GM12865 (cell line): ENCODE measurements at regions not wholly inside any gene's neighbourhood (a gene's known extent, or its start where the extent isn't known, plus 50 kb on each side); places are given as distances from the start of the nearest gene placed in this dataset.

Source experiments
- DNase-seq: peaks from one replicate; pipeline ENCODE4 v3.0.0; 2010; ENCODE audit warnings: low read depth
- H3K4me3 ChIP-seq: 2 replicates; pipeline ENCODE4 v1.5.1; 2011; ENCODE audit warnings: mild to moderate bottlenecking, low read depth, low read length, control low read depth
- CTCF ChIP-seq: IDR thresholded peaks from 2 replicates; pipeline ENCODE4 v1.5.1; 2011; ENCODE audit warnings: low read length, control low read depth, low read depth, inconsistent platforms; ENCODE audit not compliant: insufficient read depth; ENCODE audit errors: missing control alignments

- no peak for DNase-seq
- no peak for TF ChIP-seq CTCF
- H3K4me3 ChIP-seq, result no peak overlapping the region
Measured at GRCh38 chr2:66901344-66901743, 466.4 kb downstream of the MEIS1 start.

- no peak overlapping the region for H3K4me3 ChIP-seq
- no peak for TF ChIP-seq CTCF
- DNase-seq, result no peak
Measured at GRCh38 chr2:66903183-66903582, 468.3 kb downstream of the MEIS1 start.

GRCh38 chr2:66903745-66904465 lies 469.0 kb downstream of the MEIS1 start:
- no peak overlapping the region for H3K4me3 ChIP-seq
- no peak for DNase-seq
- TF ChIP-seq CTCF, result no peak

GRCh38 chr2:66915237-66915636 lies 480.3 kb downstream of the MEIS1 start:
- no peak for DNase-seq
- H3K4me3 ChIP-seq, result no peak overlapping the region
- TF ChIP-seq CTCF, result no peak

- no peak for DNase-seq
- no peak for TF ChIP-seq CTCF
Measured at GRCh38 chr2:66919286-66919685, 477.8 kb upstream of the ETAA1 start.

GRCh38 chr2:66920415-66920814 lies 476.7 kb upstream of the ETAA1 start:
- no peak for DNase-seq
- H3K4me3 ChIP-seq, result no peak overlapping the region
- TF ChIP-seq CTCF, result no peak

More at GRCh38 chr2:66919286-66919685, 477.8 kb upstream of the ETAA1 start:
- H3K4me3 ChIP-seq, result no peak overlapping the region

- DNase-seq, result no peak
Measured at GRCh38 chr2:66925128-66925527, 472.0 kb upstream of the ETAA1 start.

More at GRCh38 chr2:66925128-66925527, 472.0 kb upstream of the ETAA1 start:
- no peak overlapping the region for H3K4me3 ChIP-seq
- TF ChIP-seq CTCF, result no peak
